Transverse colon (tissue), 4 donors: ENCODE measurements at regions not wholly inside any gene's neighbourhood (a gene's known extent, or its start where the extent isn't known, plus 50 kb on each side); places are given as distances from the start of the nearest gene placed in this dataset.

ENCODE experiments used
- DNase-seq: peaks from one replicate; pipeline ENCODE4 v3.0.0-alpha.2; 2019
- H3K27ac ChIP-seq, 4 donors: fragments of 200-600 bp; sonication (generic); 2 replicates each; pipeline ENCODE4 v1.5.1; 2016 to 2018; ENCODE audit warnings: inconsistent platforms in 4 of 4
- H3K27me3 ChIP-seq: fragments of 200-600 bp; sonication (generic); 2 replicates; pipeline ENCODE4 v1.5.1; 2017; ENCODE audit warnings: inconsistent platforms
- H3K36me3 ChIP-seq, 4 donors: fragments of 200-600 bp; sonication (generic); 2 replicates each; pipeline ENCODE4 v1.5.1; 2017 to 2019; ENCODE audit warnings: inconsistent platforms in 4 of 4
- H3K4me1 ChIP-seq, 4 donors: fragments of 200-600 bp; sonication (generic); 2 replicates each; pipeline ENCODE4 v1.5.1; 2017 to 2020; ENCODE audit warnings: inconsistent platforms in 4 of 4
- H3K4me3 ChIP-seq, 4 donors: fragments of 200-600 bp; sonication (generic); 1 replicate in 1 of 4; 2 replicates in 3 of 4; pipeline versions ENCODE4 v1.5.1 to v1.6.1; 2017 to 2019; ENCODE audit warnings: inconsistent platforms in 4 of 4
- H3K9me3 ChIP-seq, 2 donors: fragments of 200-600 bp; sonication (generic); 2 replicates each; pipeline ENCODE4 v1.5.1; 2017 to 2019; ENCODE audit warnings: inconsistent platforms in 2 of 2
- CTCF ChIP-seq, 5 experiments: fragments of 200-600 bp in 3 of 5; fragments of 450-650 bp in 2 of 5; sonication (generic) in 3 of 5; IDR thresholded peaks; 1 replicate in 2 of 5; 2 replicates in 3 of 5; pipeline ENCODE4 v1.5.1; 2016 to 2017; ENCODE audit warnings: antibody characterized with exemption in 5 of 5, inconsistent platforms in 3 of 5, mild to moderate bottlenecking in 2 of 5, moderate library complexity in 1 of 5
- EP300 ChIP-seq: sonication (generic); formaldehyde crosslinking; IDR thresholded peaks from one replicate; pipeline ENCODE4 v1.6.1; 2017; ENCODE audit warnings: antibody characterized with exemption, low read depth
- POLR2A ChIP-seq: fragments of 450-650 bp; IDR thresholded peaks from one replicate; pipeline ENCODE4 v1.6.1; 2016; ENCODE audit warnings: antibody characterized with exemption, mild to moderate bottlenecking, moderate library complexity
- POLR2AphosphoS5 ChIP-seq, 3 donors: sonication (generic); formaldehyde crosslinking; IDR thresholded peaks; one replicate each; pipeline ENCODE4 v1.6.1; 2016; ENCODE audit warnings: antibody characterized with exemption in 3 of 3
- WGBS, 2 donors: methylation state at CpG; one replicate each; pipeline ENCODE4 v1.1.5; 2018; ENCODE audit warnings: low coverage in 1 of 2; 5-methylcytosine and 5-hydroxymethylcytosine counted together
- in situ Hi-C, 4 donors: fragments of 200-750 bp; cut with MboI; loops; one replicate each; pipeline versions ENCODE4 v1.15.0 to v1.15.1; 2017; ENCODE audit warnings: low sequenced_read_pairs in 3 of 4, low pct_ligation_motif_present in 1 of 4, low pct_unique_long_range_greater_than_20kb in 1 of 4
- intact Hi-C: fragments of 100-400 bp; cut with DNase I; formaldehyde crosslinking; loops from one replicate; pipeline ENCODE4 v1.15.1; 2023; ENCODE audit warnings: low total_unique reads

GRCh38 chr6:133623065-133623464 lies 265.8 kb upstream of the TCF21 start:
- H3K36me3 ChIP-seq, result no peaks in the 10 kb centered on the region
- intact Hi-C loops, result no loop called here
- no peak overlapping the region for H3K4me3 ChIP-seq
- TF ChIP-seq POLR2AphosphoS5 (IDR thresholded peaks at IDR 0.05) (no peak), POLR2A (no peak), EP300 (no peak), CTCF (IDR thresholded peaks at IDR 0.05) (no peak)
- 26 to 33% methylated on average over 1 of the region's 1 CpG for WGBS, 2 donors
- in situ Hi-C loops, result no loop called here
- no peaks in the 10 kb centered on the region for H3K27me3 ChIP-seq
- no peaks in the 10 kb centered on the region for H3K4me1 ChIP-seq
- H3K9me3 ChIP-seq, result no peaks in the 10 kb centered on the region
- peak overlapping the region in 1 of 4 donors; percentile 3 for H3K27ac ChIP-seq
- no peak for DNase-seq

GRCh38 chr6:133623621-133624020 lies 265.3 kb upstream of the TCF21 start:
- no peaks in the 10 kb centered on the region for H3K9me3 ChIP-seq
- H3K27ac ChIP-seq, result peak overlapping the region in 2 of 4 donors; percentile 3 to 24
- intact Hi-C loops (no loop called here), in situ Hi-C loops (no loop called here)
- H3K4me3 ChIP-seq, result no peak overlapping the region
- no peaks in the 10 kb centered on the region for H3K36me3 ChIP-seq
- no peaks in the 10 kb centered on the region for H3K27me3 ChIP-seq
- WGBS, 2 donors, result 51 to 56% methylated on average over 2 of the region's 2 CpGs
- H3K4me1 ChIP-seq, result no peaks in the 10 kb centered on the region
- TF ChIP-seq EP300 (no peak), CTCF (IDR thresholded peaks at IDR 0.05) (no peak), POLR2A (no peak), POLR2AphosphoS5 (IDR thresholded peaks at IDR 0.05) (no peak)
- no peak for DNase-seq

GRCh38 chr6:133626096-133626666 lies 262.7 kb upstream of the TCF21 start:
- Histone ChIP-seq H3K27ac (no peak overlapping the region), H3K36me3 (no peaks in the 10 kb centered on the region), H3K9me3 (no peaks in the 10 kb centered on the region), H3K4me3 (no peak overlapping the region), H3K4me1 (no peaks in the 10 kb centered on the region), H3K27me3 (no peaks in the 10 kb centered on the region)
- no peak for TF ChIP-seq POLR2A
- DNase-seq, result no peak
- 69 to 74% methylated on average over 3 of the region's 3 CpGs for WGBS, 2 donors
- intact Hi-C loops (no loop called here), in situ Hi-C loops (no loop called here)

GRCh38 chr6:133629970-133630369 lies 258.9 kb upstream of the TCF21 start:
- Histone ChIP-seq H3K4me1 (no peaks in the 10 kb centered on the region), H3K9me3 (no peaks in the 10 kb centered on the region), H3K27me3 (no peaks in the 10 kb centered on the region), H3K4me3 (no peak overlapping the region), H3K27ac (no peak overlapping the region), H3K36me3 (no peaks in the 10 kb centered on the region)
- intact Hi-C loops, result no loop called here
- TF ChIP-seq POLR2AphosphoS5 (IDR thresholded peaks at IDR 0.05) (no peak), EP300 (no peak), POLR2A (no peak), CTCF (IDR thresholded peaks at IDR 0.05) (no peak)
- in situ Hi-C loops, result no loop called here
- DNase-seq, result no peak

- TF ChIP-seq CTCF (IDR thresholded peaks at IDR 0.05), result no peak
- no peak for TF ChIP-seq EP300
- TF ChIP-seq POLR2A, result no peak
- no peak for TF ChIP-seq POLR2AphosphoS5 (IDR thresholded peaks at IDR 0.05)
- Histone ChIP-seq H3K4me3 (no peak overlapping the region), H3K27ac (peak overlapping the region in 2 of 4 donors; percentile 2 to 4), H3K27me3 (no peaks in the 10 kb centered on the region), H3K9me3 (no peaks in the 10 kb centered on the region), H3K4me1 (no peaks in the 10 kb centered on the region), H3K36me3 (no peaks in the 10 kb centered on the region)
- DNase-seq, result no peak
- WGBS, 2 donors, result 20 to 46% methylated on average over 1 to 2 of the region's 2 CpGs
- intact Hi-C loops, result no loop called here
- in situ Hi-C loops, result no loop called here
These were observed 258.3 kb upstream of the TCF21 start for GRCh38 chr6:133630651-133631050.
